ENCODE measurements at regions not wholly inside any gene's neighbourhood (a gene's known extent, or its start where the extent isn't known, plus 50 kb on each side); places are given as distances from the start of the nearest gene placed in this dataset.

DNA sequence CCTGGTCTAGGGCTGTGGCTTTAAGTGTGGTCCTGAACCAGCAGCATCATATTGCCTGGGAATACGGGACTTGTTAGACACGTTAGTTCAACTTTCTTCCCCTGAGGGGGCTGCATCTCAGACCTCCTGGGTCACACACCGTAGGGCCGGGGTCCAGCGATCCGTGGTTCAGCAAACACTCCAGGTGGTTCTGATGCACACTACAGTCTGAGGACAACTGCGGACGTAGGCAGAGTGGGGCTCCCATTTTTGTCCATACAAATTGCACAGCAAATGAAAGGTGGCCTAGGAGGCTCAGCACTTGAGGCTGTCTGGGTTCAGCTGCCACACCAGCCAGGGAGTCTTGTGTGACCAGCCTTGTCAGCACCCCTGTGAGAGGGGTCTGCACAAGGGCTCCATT, 233.1 kb downstream of the QKI start:
- TF ChIP-seq, protein P1, sequence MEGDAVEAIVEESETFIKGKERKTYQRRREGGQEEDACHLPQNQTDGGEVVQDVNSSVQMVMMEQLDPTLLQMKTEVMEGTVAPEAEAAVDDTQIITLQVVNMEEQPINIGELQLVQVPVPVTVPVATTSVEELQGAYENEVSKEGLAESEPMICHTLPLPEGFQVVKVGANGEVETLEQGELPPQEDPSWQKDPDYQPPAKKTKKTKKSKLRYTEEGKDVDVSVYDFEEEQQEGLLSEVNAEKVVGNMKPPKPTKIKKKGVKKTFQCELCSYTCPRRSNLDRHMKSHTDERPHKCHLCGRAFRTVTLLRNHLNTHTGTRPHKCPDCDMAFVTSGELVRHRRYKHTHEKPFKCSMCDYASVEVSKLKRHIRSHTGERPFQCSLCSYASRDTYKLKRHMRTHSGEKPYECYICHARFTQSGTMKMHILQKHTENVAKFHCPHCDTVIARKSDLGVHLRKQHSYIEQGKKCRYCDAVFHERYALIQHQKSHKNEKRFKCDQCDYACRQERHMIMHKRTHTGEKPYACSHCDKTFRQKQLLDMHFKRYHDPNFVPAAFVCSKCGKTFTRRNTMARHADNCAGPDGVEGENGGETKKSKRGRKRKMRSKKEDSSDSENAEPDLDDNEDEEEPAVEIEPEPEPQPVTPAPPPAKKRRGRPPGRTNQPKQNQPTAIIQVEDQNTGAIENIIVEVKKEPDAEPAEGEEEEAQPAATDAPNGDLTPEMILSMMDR (IDR thresholded peaks at IDR 0.05; ENCODE audit: poor library complexity, severe bottlenecking) = no peak
- TF ChIP-seq SMC3 (conservative IDR thresholded peaks at IDR 0.05; ENCODE audit: poor library complexity) = no peak
- TF ChIP-seq, protein P2, sequence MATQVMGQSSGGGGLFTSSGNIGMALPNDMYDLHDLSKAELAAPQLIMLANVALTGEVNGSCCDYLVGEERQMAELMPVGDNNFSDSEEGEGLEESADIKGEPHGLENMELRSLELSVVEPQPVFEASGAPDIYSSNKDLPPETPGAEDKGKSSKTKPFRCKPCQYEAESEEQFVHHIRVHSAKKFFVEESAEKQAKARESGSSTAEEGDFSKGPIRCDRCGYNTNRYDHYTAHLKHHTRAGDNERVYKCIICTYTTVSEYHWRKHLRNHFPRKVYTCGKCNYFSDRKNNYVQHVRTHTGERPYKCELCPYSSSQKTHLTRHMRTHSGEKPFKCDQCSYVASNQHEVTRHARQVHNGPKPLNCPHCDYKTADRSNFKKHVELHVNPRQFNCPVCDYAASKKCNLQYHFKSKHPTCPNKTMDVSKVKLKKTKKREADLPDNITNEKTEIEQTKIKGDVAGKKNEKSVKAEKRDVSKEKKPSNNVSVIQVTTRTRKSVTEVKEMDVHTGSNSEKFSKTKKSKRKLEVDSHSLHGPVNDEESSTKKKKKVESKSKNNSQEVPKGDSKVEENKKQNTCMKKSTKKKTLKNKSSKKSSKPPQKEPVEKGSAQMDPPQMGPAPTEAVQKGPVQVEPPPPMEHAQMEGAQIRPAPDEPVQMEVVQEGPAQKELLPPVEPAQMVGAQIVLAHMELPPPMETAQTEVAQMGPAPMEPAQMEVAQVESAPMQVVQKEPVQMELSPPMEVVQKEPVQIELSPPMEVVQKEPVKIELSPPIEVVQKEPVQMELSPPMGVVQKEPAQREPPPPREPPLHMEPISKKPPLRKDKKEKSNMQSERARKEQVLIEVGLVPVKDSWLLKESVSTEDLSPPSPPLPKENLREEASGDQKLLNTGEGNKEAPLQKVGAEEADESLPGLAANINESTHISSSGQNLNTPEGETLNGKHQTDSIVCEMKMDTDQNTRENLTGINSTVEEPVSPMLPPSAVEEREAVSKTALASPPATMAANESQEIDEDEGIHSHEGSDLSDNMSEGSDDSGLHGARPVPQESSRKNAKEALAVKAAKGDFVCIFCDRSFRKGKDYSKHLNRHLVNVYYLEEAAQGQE (IDR thresholded peaks at IDR 0.05; ENCODE audit: borderline replicate concordance) = no peak

Measured in neural cell (in vitro differentiated cells).